IPS-20b (cell line): ENCODE measurements at regions not wholly inside any gene's neighbourhood (a gene's known extent, or its start where the extent isn't known, plus 50 kb on each side); places are given as distances from the start of the nearest gene placed in this dataset.

Experiments
- H3K27ac ChIP-seq: one replicate; pipeline ENCODE4 v1.5.1; 2013; ENCODE audit warnings: low read length
- H3K27me3 ChIP-seq: 2 replicates; pipeline ENCODE4 v1.6.1; 2013; ENCODE audit warnings: mild to moderate bottlenecking, low read length, inconsistent platforms; ENCODE audit not compliant: insufficient read depth
- H3K36me3 ChIP-seq: 2 replicates; pipeline ENCODE4 v1.6.1; 2013; ENCODE audit warnings: low read depth, mild to moderate bottlenecking, inconsistent platforms, low read length, moderate library complexity; ENCODE audit not compliant: insufficient read depth
- H3K4me1 ChIP-seq: 2 replicates; pipeline ENCODE4 v1.6.1; 2013; ENCODE audit warnings: mild to moderate bottlenecking, control low read depth, inconsistent platforms, low read length, moderate library complexity; ENCODE audit not compliant: insufficient read depth
- H3K4me3 ChIP-seq: 2 replicates; pipeline ENCODE4 v1.5.1; 2013; ENCODE audit warnings: mild to moderate bottlenecking, low read length, inconsistent platforms
- H3K9ac ChIP-seq: 2 replicates; pipeline ENCODE4 v1.6.1; 2013; ENCODE audit warnings: low read depth, mild to moderate bottlenecking, inconsistent platforms, low read length, moderate library complexity
- H3K9me3 ChIP-seq: 2 replicates; pipeline ENCODE4 v1.6.1; 2013; ENCODE audit warnings: mild to moderate bottlenecking, low read depth, low read length, inconsistent platforms; ENCODE audit not compliant: insufficient read depth

- Histone ChIP-seq H3K9me3 (peaks cover 10% of the 10 kb centered on the region; the same call in 1 of the 2 replicates), H3K4me3 (no peak overlapping the region), H3K4me1 (no peaks in the 10 kb centered on the region), H3K27ac (no peak overlapping the region), H3K36me3 (no peaks in the 10 kb centered on the region), H3K27me3 (no peaks in the 10 kb centered on the region), H3K9ac (no peak overlapping the region)
These were observed 468.1 kb upstream of the MYT1L start for GRCh38 chr2:2799151-2799697.

GRCh38 chr2:2798337-2798736 lies 467.3 kb upstream of the MYT1L start:
- H3K27me3 ChIP-seq, result no peaks in the 10 kb centered on the region
- no peak overlapping the region for H3K27ac ChIP-seq
- H3K9me3 ChIP-seq, result peaks cover 10% of the 10 kb centered on the region
- no peaks in the 10 kb centered on the region for H3K36me3 ChIP-seq
- H3K4me3 ChIP-seq, result no peak overlapping the region
- H3K9ac ChIP-seq, result no peak overlapping the region
- H3K4me1 ChIP-seq, result no peaks in the 10 kb centered on the region

- no peaks in the 10 kb centered on the region for H3K27me3 ChIP-seq
- no peaks in the 10 kb centered on the region for H3K36me3 ChIP-seq
- no peaks in the 10 kb centered on the region for H3K4me1 ChIP-seq
- H3K4me3 ChIP-seq, result no peak overlapping the region
- no peak overlapping the region for H3K9ac ChIP-seq
- peaks cover 7% of the 10 kb centered on the region for H3K9me3 ChIP-seq
- no peak overlapping the region for H3K27ac ChIP-seq
These were observed 466.7 kb upstream of the MYT1L start for GRCh38 chr2:2797797-2798196.

- H3K27ac ChIP-seq, result no peak overlapping the region
- H3K4me1 ChIP-seq, result no peaks in the 10 kb centered on the region
- H3K27me3 ChIP-seq, result no peaks in the 10 kb centered on the region
- no peak overlapping the region for H3K9ac ChIP-seq
- no peaks in the 10 kb centered on the region; the same call in 1 of the 2 replicates for H3K9me3 ChIP-seq
- H3K4me3 ChIP-seq, result no peak overlapping the region
- H3K36me3 ChIP-seq, result no peaks in the 10 kb centered on the region
These were observed 465.1 kb upstream of the MYT1L start for GRCh38 chr2:2796207-2796606.

GRCh38 chr2:2795438-2796091 lies 464.5 kb upstream of the MYT1L start:
- Histone ChIP-seq H3K27me3 (no peaks in the 10 kb centered on the region), H3K9ac (no peak overlapping the region), H3K4me1 (no peaks in the 10 kb centered on the region), H3K4me3 (no peak overlapping the region), H3K36me3 (no peaks in the 10 kb centered on the region), H3K27ac (no peak overlapping the region), H3K9me3 (no peaks in the 10 kb centered on the region; the same call in 1 of the 2 replicates)

GRCh38 chr2:2793925-2794560 lies 463.0 kb upstream of the MYT1L start:
- no peak overlapping the region for H3K27ac ChIP-seq
- no peak overlapping the region for H3K9ac ChIP-seq
- H3K9me3 ChIP-seq, result no peaks in the 10 kb centered on the region; the same call in 1 of the 2 replicates
- H3K27me3 ChIP-seq, result no peaks in the 10 kb centered on the region; the same call in 1 of the 2 replicates
- H3K36me3 ChIP-seq, result no peaks in the 10 kb centered on the region
- no peak overlapping the region for H3K4me3 ChIP-seq
- no peaks in the 10 kb centered on the region; the same call in 1 of the 2 replicates for H3K4me1 ChIP-seq

- H3K27me3 ChIP-seq, result no peaks in the 10 kb centered on the region; the same call in 1 of the 2 replicates
- no peak overlapping the region for H3K27ac ChIP-seq
- H3K9me3 ChIP-seq, result no peaks in the 10 kb centered on the region; the same call in 1 of the 2 replicates
- no peaks in the 10 kb centered on the region; the same call in 1 of the 2 replicates for H3K4me1 ChIP-seq
- no peak overlapping the region for H3K4me3 ChIP-seq
- no peaks in the 10 kb centered on the region for H3K36me3 ChIP-seq
- no peak overlapping the region for H3K9ac ChIP-seq
These were observed 462.4 kb upstream of the MYT1L start for GRCh38 chr2:2793514-2793913.

- H3K36me3 ChIP-seq, result no peaks in the 10 kb centered on the region
These were observed 460.5 kb upstream of the MYT1L start for GRCh38 chr2:2791606-2792005.

GRCh38 chr2:2791031-2791430 lies 460.0 kb upstream of the MYT1L start:
- H3K27me3 ChIP-seq, result no peaks in the 10 kb centered on the region; the same call in 1 of the 2 replicates
- no peak overlapping the region for H3K9ac ChIP-seq

More at GRCh38 chr2:2791606-2792005, 460.5 kb upstream of the MYT1L start:
- Histone ChIP-seq H3K4me3 (no peak overlapping the region), H3K9ac (no peak overlapping the region), H3K27me3 (no peaks in the 10 kb centered on the region; the same call in 1 of the 2 replicates), H3K9me3 (no peaks in the 10 kb centered on the region; the same call in 1 of the 2 replicates), H3K4me1 (peaks cover 10% of the 10 kb centered on the region), H3K27ac (no peak overlapping the region)

GRCh38 chr2:2788076-2788475 lies 457.0 kb upstream of the MYT1L start:
- Histone ChIP-seq H3K27ac (no peak overlapping the region), H3K4me3 (peak overlapping the region; percentile 21; the same call in 1 of the 2 replicates), H3K9me3 (no peaks in the 10 kb centered on the region)

More at GRCh38 chr2:2791031-2791430, 460.0 kb upstream of the MYT1L start:
- H3K36me3 ChIP-seq, result no peaks in the 10 kb centered on the region
- no peak overlapping the region for H3K4me3 ChIP-seq
- H3K9me3 ChIP-seq, result no peaks in the 10 kb centered on the region; the same call in 1 of the 2 replicates
- H3K27ac ChIP-seq, result no peak overlapping the region
- H3K4me1 ChIP-seq, result peaks cover 10% of the 10 kb centered on the region

GRCh38 chr2:2787301-2787907 lies 456.3 kb upstream of the MYT1L start:
- Histone ChIP-seq H3K27ac (peak overlapping the region; percentile 58), H3K9ac (peak overlapping the region; percentile 16; the same call in 1 of the 2 replicates), H3K9me3 (no peaks in the 10 kb centered on the region)

More at GRCh38 chr2:2788076-2788475, 457.0 kb upstream of the MYT1L start:
- H3K4me1 ChIP-seq, result peaks cover 10% of the 10 kb centered on the region
- no peak overlapping the region for H3K9ac ChIP-seq
- no peaks in the 10 kb centered on the region for H3K36me3 ChIP-seq
- H3K27me3 ChIP-seq, result no peaks in the 10 kb centered on the region; the same call in 1 of the 2 replicates

More at GRCh38 chr2:2787301-2787907, 456.3 kb upstream of the MYT1L start:
- Histone ChIP-seq H3K36me3 (no peaks in the 10 kb centered on the region), H3K27me3 (no peaks in the 10 kb centered on the region; the same call in 1 of the 2 replicates), H3K4me1 (peaks cover 10% of the 10 kb centered on the region), H3K4me3 (peak overlapping the region; percentile 1; the same call in 1 of the 2 replicates)
